HG03108 (cell line): ENCODE measurements at regions not wholly inside any gene's neighbourhood (a gene's known extent, or its start where the extent isn't known, plus 50 kb on each side); places are given as distances from the start of the nearest gene placed in this dataset.
A peak's percentile ranks its signal among the peaks of the same experiment; 100 is the strongest.

Experiments used
- ATAC-seq: cut with Tn5 transposase; IDR thresholded peaks from one replicate; pipeline ENCODE4 v1.9.1; 2021; ENCODE audit warnings: moderate library complexity; ENCODE audit not compliant: unreplicated experiment

GRCh38 chr13:47004540-47004939, 107.7 kb upstream of the HTR2A start:
- no peak for ATAC-seq

- ATAC-seq = no peak
Measured at GRCh38 chr13:47004027-47004426, 107.2 kb upstream of the HTR2A start.

GRCh38 chr13:47000165-47000564, 103.3 kb upstream of the HTR2A start:
- no peak for ATAC-seq

GRCh38 chr13:46996316-46997030, 99.6 kb upstream of the HTR2A start:
- ATAC-seq = peak; percentile 9

GRCh38 chr13:46995874-46996273, 99.0 kb upstream of the HTR2A start:
- ATAC-seq = peak; percentile 90

- no peak for ATAC-seq
Measured at GRCh38 chr13:46994492-46994891, 97.6 kb upstream of the HTR2A start.

GRCh38 chr13:46992383-46992952, 95.6 kb upstream of the HTR2A start:
- no peak for ATAC-seq

GRCh38 chr13:46983881-46984280, 87.0 kb upstream of the HTR2A start:
- ATAC-seq = peak; percentile 66

GRCh38 chr13:46982856-46983582, 86.2 kb upstream of the HTR2A start:
- peak; percentile 90 for ATAC-seq

GRCh38 chr13:46975173-46975572, 78.3 kb upstream of the HTR2A start:
- no peak for ATAC-seq

GRCh38 chr13:46968450-46968849, 71.6 kb upstream of the HTR2A start:
- ATAC-seq = no peak

GRCh38 chr13:46964789-46965527, 68.1 kb upstream of the HTR2A start:
- ATAC-seq = no peak

GRCh38 chr13:46963904-46964303, 67.1 kb upstream of the HTR2A start:
- no peak for ATAC-seq

GRCh38 chr13:46962281-46962941, 65.6 kb upstream of the HTR2A start:
- no peak for ATAC-seq

GRCh38 chr13:46961719-46962118, 64.9 kb upstream of the HTR2A start:
- ATAC-seq = peak; percentile 99

GRCh38 chr13:46953941-46954340, 57.1 kb upstream of the HTR2A start:
- ATAC-seq = no peak

GRCh38 chr13:46953331-46953730, 56.5 kb upstream of the HTR2A start:
- ATAC-seq = peak; percentile 50

GRCh38 chr13:46951516-46951915, 54.7 kb upstream of the HTR2A start:
- no peak for ATAC-seq

GRCh38 chr13:46949211-46949610, 52.4 kb upstream of the HTR2A start:
- no peak for ATAC-seq

- no peak for ATAC-seq
Measured at GRCh38 chr13:46948338-46948737, 51.5 kb upstream of the HTR2A start.
